Caco-2 (cell line): ENCODE measurements at regions not wholly inside any gene's neighbourhood (a gene's known extent, or its start where the extent isn't known, plus 50 kb on each side); places are given as distances from the start of the nearest gene placed in this dataset.

Source experiments
- BruUV-seq: library from RNA; stranded (reverse); fragments of 400-500 nt; replicated peaks from 2 replicates; lab custom pipeline; 2021; lab: Mats Ljungman, UMichigan
- CTCF ChIA-PET: fragments of 300-600 bp; sonication (Branson Sonifier 250); formaldehyde crosslinking; loops from one replicate; lab custom pipeline; 2022; ENCODE audit warnings: antibody characterized with exemption; lab: Charles Lee
- POLR2A ChIA-PET: fragments of 300-600 bp; sonication (Branson Sonifier 250); formaldehyde crosslinking; loops from one replicate; lab custom pipeline; 2022; ENCODE audit warnings: antibody characterized with exemption; lab: Charles Lee
- DNase-seq, 2 experiments: peaks; one replicate each; pipeline versions ENCODE4 v3.0.0 to v3.0.0-alpha.2; 2020 to 2022
- H3K27me3 ChIP-seq: replicated peaks from 2 replicates; pipeline ENCODE4 v1.6.0; 2011; ENCODE audit warnings: low read length; ENCODE audit not compliant: control insufficient read depth, insufficient read depth
- H3K36me3 ChIP-seq: 2 replicates; pipeline ENCODE4 v1.5.1; 2011; ENCODE audit warnings: low read length; ENCODE audit not compliant: control insufficient read depth, insufficient read depth
- H3K4me1 ChIP-seq: fragments of 250-450 bp; sonication (Bioruptor Pico); 2 replicates; pipeline ENCODE4 v1.5.1; 2020; ENCODE audit warnings: mild to moderate bottlenecking
- H3K4me3 ChIP-seq: 2 replicates; pipeline ENCODE4 v1.5.1; 2011; ENCODE audit warnings: low read depth, mild to moderate bottlenecking, control low read depth, low read length
- H3K9me3 ChIP-seq: fragments of 250-450 bp; sonication (Bioruptor Pico); 2 replicates; pipeline ENCODE4 v1.5.1; 2020; ENCODE audit warnings: mild to moderate bottlenecking, moderate library complexity
- H3K27ac Mint-ChIP-seq: one replicate; pipeline ENCODE4 v1.8.0; 2022; ENCODE audit warnings: mixed read lengths; ENCODE audit not compliant: unreplicated experiment
- H3K27me3 Mint-ChIP-seq: one replicate; pipeline ENCODE4 v1.8.0; 2022; ENCODE audit warnings: mixed read lengths; ENCODE audit not compliant: insufficient read depth, unreplicated experiment
- H3K36me3 Mint-ChIP-seq: one replicate; pipeline ENCODE4 v1.8.0; 2022; ENCODE audit warnings: mild to moderate bottlenecking, mixed read lengths; ENCODE audit not compliant: insufficient read depth, unreplicated experiment
- H3K4me1 Mint-ChIP-seq: one replicate; pipeline ENCODE4 v1.8.0; 2022; ENCODE audit warnings: low read depth, mixed read lengths; ENCODE audit not compliant: unreplicated experiment
- H3K4me3 Mint-ChIP-seq: one replicate; pipeline ENCODE4 v1.8.0; 2022; ENCODE audit warnings: mild to moderate bottlenecking, moderate library complexity, mixed read lengths; ENCODE audit not compliant: unreplicated experiment
- H3K9me3 Mint-ChIP-seq: one replicate; pipeline ENCODE4 v1.8.0; 2022; ENCODE audit warnings: mixed read lengths; ENCODE audit not compliant: unreplicated experiment
- CTCF ChIP-seq, 2 experiments: fragments of 200-600 bp in 1 of 2; IDR thresholded peaks; 1 replicate in 1 of 2; 2 replicates in 1 of 2; pipeline versions ENCODE4 v1.5.1 to v1.8.0; 2011 to 2022; ENCODE audit warnings: antibody characterized with exemption in 1 of 2, control low read depth in 1 of 2, inconsistent platforms in 1 of 2, low read depth in 1 of 2, low read length in 1 of 2, mild to moderate bottlenecking in 1 of 2, moderate library complexity in 1 of 2; ENCODE audit not compliant: insufficient read depth in 1 of 2, severe bottlenecking in 1 of 2, unreplicated experiment in 1 of 2
- intact Hi-C: fragments of 100-400 bp; cut with micrococcal nuclease; formaldehyde crosslinking; loops from one replicate; pipeline ENCODE4 v1.10.0; 2022; ENCODE audit not compliant: unreplicated experiment

GRCh38 chr13:88115976-88116375 is 444.8 kb downstream of the SLITRK5 start:
- no peak overlapping the region for H3K4me3 ChIP-seq
- TF ChIP-seq CTCF (IDR thresholded peaks at IDR 0.05; ENCODE audit: insufficient read depth in 1 of 2, low read depth in 1 of 2, low read length in 1 of 2, severe bottlenecking in 1 of 2, unreplicated experiment in 1 of 2): no peak
- Mint-ChIP-seq H3K9me3 (no peaks in the 10 kb centered on the region), H3K4me1 (no peaks in the 10 kb centered on the region), H3K27me3 (peaks cover 6% of the 10 kb centered on the region), H3K4me3 (no peak overlapping the region), H3K27ac (no peak overlapping the region), H3K36me3 (no peaks in the 10 kb centered on the region)
- no TSS peak for BruUV-seq
- POLR2A ChIA-PET: no interaction called here
- DNase-seq: no peak
- no peaks in the 10 kb centered on the region for H3K9me3 ChIP-seq
- 0 out of 2 replicates have a peak, but pooled peaks cover 4% of the 10 kb centered on the region for H3K4me1 ChIP-seq
- CTCF ChIA-PET: no interaction called here
- intact Hi-C loops: no loop called here
- H3K36me3 ChIP-seq: no peaks in the 10 kb centered on the region
- H3K27me3 ChIP-seq: no peaks in the 10 kb centered on the region

GRCh38 chr13:88118952-88119351 is 447.8 kb downstream of the SLITRK5 start:
- H3K4me3 Mint-ChIP-seq: no peak overlapping the region
- H3K9me3 Mint-ChIP-seq: no peaks in the 10 kb centered on the region
- Histone ChIP-seq H3K9me3 (no peaks in the 10 kb centered on the region), H3K36me3 (no peaks in the 10 kb centered on the region), H3K4me1 (0 out of 2 replicates have a peak, but pooled peaks cover 4% of the 10 kb centered on the region), H3K4me3 (no peak overlapping the region), H3K27me3 (no peaks in the 10 kb centered on the region)
- CTCF ChIA-PET: no interaction called here
- peaks cover 2% of the 10 kb centered on the region for H3K27me3 Mint-ChIP-seq
- no peaks in the 10 kb centered on the region for H3K36me3 Mint-ChIP-seq
- intact Hi-C loops: no loop called here
- no peaks in the 10 kb centered on the region for H3K4me1 Mint-ChIP-seq
- no peak for DNase-seq
- TF ChIP-seq CTCF (IDR thresholded peaks at IDR 0.05; ENCODE audit: insufficient read depth in 1 of 2, low read depth in 1 of 2, low read length in 1 of 2, severe bottlenecking in 1 of 2, unreplicated experiment in 1 of 2): no peak
- no peak overlapping the region for H3K27ac Mint-ChIP-seq
- no TSS peak for BruUV-seq
- POLR2A ChIA-PET: no interaction called here

GRCh38 chr13:88124142-88124541 is 453.0 kb downstream of the SLITRK5 start:
- intact Hi-C loops: no loop called here
- ChIA-PET CTCF (no interaction called here), POLR2A (no interaction called here)
- Histone ChIP-seq H3K36me3 (no peaks in the 10 kb centered on the region), H3K4me3 (no peak overlapping the region), H3K27me3 (no peaks in the 10 kb centered on the region), H3K4me1 (no peaks in the 10 kb centered on the region), H3K9me3 (0 out of 2 replicates have a peak, but pooled peaks cover 3% of the 10 kb centered on the region)
- TF ChIP-seq CTCF (IDR thresholded peaks at IDR 0.05; ENCODE audit: insufficient read depth in 1 of 2, low read depth in 1 of 2, low read length in 1 of 2, severe bottlenecking in 1 of 2, unreplicated experiment in 1 of 2): no peak
- no peak overlapping the region for H3K4me3 Mint-ChIP-seq
- H3K27me3 Mint-ChIP-seq: no peaks in the 10 kb centered on the region
- H3K27ac Mint-ChIP-seq: no peak overlapping the region
- no peaks in the 10 kb centered on the region for H3K4me1 Mint-ChIP-seq
- H3K9me3 Mint-ChIP-seq: no peaks in the 10 kb centered on the region
- no peak for DNase-seq
- H3K36me3 Mint-ChIP-seq: no peaks in the 10 kb centered on the region
- no TSS peak for BruUV-seq
